ENCODE measurements at regions not wholly inside any gene's neighbourhood (a gene's known extent, or its start where the extent isn't known, plus 50 kb on each side); places are given as distances from the start of the nearest gene placed in this dataset.

DNA sequence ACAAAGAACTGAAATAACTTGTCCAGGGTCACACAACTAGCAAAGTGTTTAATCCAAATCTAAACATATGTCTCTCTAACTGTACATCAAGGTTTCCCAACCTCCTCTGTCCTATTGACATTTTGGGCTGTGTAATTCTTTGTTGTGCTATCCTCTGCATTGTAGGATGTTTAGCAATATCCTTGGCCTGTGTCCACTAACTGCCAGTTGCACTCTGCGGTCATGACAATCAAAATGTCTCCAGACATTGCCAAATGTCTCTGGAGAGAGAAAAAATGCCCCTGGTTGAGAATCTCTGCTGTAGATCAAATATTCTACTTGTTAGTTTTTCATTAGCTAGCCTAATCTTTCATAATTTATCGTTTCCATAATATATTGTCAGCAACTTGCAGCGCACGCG lies 353.4 kb upstream of the NEGR1 start:
- peak; percentile 20 for DNase-seq

DNA sequence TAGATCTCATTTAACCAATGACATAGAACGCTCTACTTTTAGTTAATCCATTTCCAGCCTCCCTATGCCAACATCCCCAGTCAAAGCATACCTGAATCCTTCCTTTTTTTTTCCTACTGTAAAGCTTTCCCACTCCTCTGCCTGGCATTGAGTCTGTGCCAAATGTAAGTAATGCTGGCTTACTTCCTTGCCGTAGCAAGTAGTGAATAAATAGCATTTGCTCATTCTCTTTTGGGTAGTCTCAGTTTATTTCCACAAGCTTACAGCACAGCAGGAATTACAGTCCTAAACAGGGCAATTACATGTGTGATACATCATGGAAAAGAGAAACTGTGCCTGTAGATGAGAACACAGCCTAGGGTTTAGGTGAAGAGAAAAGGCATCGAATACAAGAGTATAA lies 352.6 kb upstream of the NEGR1 start:
- no peak for DNase-seq

DNA sequence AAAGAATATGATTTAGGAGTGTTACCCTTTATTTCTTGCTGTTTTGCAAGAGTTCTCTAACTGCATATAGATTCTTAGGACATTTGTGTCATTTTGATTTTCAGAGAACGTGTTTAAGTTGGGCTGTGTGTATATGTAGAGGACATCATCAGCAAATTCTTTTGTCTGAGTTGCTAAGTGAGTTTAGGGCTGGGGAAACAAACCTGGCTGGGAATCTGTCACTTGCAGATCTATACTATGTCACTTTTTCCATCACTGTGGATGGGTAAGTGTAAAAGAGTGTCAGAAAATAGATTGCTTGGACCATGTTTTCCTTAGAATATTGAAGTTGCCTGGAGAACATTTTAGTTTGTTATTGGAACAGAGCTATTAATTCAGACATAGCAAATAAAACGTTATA lies 349.1 kb upstream of the NEGR1 start:
- DNase-seq, result no peak

DNA sequence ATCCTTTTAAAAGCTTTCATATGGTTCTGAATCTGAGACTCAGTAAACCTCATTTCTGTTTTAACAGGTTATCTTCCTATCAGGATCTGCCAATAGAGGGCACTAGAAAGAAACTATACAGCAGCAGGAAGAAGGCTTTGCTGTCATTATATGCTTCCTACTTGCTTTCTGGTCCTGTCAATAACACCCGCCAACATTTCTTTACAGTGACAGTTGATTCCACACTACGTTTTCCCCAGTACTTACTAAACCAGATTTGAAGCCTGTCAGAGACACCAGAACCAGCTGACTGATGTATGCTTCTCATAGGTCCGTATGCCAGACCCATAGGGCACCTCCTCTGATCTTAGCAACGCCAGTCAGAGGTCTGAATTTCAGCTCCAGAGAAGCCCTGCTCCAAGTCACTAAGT lies 341.0 kb upstream of the NEGR1 start:
- peak; percentile 46 for DNase-seq

DNA sequence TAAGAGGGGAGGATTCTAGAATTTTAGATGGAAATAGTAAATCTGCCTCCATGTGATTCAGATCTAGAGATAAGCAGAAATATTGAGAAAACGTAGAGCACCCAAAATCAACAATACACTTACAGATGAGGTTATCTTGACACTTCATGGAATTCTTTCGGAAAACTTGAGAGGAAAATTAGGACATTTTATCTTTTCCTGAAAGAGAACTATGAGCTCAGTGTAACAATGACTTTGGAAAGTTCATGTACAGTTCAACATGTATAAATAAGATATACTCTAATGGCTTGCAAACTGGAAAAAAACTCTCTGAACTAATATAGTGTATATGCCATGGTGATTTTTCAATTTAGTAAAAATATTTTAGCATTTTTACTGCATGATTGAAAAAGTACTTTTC lies 338.1 kb upstream of the NEGR1 start:
- no peak for DNase-seq

DNA sequence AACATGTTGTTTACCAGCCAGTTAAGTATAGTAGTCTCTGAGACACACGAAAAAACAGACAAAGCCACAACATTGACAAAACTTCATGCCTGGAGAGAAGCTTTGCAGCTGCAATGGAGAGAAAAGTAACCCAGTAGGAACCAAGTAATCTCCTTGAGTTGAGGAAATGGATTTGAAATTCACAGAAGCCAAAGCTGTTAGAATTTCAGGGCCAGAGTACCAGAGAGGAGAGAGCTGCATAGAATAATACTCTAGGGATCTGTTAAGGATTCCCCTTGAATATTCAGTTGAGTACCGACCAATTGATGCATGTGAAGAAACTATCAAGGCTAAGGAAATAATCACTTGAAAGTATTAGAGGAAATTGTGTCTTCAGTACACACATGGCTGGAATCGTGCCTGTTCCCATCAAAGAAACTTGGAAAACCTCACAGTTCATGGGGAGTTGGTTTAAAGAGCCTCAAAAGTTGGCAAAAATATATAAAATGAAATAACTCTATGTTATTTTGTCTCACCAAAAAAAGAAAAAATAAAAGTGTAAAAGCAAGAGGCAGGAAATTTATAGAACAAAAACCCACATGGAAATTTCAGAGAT lies 324.0 kb upstream of the NEGR1 start:
- no peak for DNase-seq

DNA sequence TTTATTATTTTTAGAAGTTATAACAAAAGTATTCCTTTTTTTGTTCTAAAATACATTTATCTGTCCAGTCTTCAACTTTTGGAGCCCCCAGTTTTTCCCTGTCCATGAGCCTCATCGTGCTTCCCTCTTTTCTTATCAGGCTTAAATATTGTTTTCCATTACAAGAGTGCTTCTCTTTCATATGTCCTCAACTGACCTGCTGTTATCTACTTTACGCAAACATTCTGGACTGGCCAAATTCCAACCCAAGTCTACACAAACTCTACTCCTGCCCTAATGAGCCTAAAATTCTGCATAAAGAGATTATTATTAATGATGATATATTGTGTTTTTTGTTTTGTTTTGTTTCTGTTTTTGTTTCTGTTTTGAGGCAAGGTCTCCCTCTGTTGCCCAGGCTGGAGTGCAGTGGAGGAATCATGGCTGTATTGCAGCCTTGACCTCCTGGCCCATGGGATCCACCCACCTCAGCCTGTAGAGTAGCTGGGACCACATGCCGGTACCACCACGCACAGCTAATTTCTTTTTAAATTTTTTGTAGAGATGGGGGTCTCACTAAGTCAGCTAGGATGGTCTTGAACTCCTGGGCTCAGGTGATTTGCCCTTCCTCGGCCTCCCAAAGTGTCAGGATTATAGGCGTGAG lies 318.8 kb upstream of the NEGR1 start:
- DNase-seq, result no peak

DNA sequence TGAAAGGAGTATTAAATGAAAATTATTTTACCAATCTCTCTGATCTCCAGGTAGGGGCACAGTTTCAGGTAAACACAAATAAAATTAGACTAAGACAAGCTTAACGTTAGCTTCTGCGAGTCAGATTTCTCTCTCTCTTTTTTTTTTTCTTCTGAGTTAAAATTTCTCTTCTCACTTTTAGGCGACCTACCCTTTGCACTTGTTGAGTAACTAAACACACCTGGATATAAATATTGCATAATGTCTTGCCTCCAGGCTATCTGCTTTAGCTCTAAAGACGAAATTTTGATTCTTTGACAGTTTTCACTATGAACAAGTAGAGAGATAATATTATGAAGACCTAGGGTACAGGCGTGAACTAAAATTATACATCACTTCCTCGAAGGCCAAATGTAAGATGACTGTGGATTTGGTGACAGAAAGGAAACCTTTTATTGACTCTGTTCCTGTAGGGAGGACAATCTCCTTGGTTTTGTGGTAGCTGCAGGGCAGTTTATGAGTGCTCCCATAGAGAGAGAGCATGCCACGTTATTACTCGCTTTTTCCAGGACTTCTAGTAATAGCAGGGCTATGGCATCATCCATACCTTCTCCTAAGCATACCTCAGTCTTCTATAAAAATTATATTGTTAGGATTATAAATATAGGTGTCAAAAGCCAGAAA lies 303.8 kb upstream of the NEGR1 start:
- no peak for DNase-seq

DNA sequence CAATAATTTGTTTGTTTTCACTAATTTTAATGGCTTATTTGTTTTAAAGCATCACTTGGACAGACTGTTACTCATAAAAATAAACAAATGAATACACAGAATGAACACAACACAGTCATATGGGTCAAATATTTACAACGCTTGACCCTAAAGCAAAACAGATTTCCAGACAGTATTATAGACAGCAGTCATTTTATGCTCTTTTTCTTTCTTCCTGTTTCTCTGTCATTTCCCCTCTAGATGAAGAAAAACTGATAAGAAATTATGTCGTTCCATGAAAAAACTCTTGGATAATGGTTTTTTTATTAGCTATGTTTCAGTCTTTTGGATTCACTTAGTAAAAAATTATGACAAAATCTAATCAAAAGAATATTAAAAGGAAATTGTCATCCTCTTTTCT lies 297.3 kb upstream of the NEGR1 start:
- no peak for DNase-seq

DNA sequence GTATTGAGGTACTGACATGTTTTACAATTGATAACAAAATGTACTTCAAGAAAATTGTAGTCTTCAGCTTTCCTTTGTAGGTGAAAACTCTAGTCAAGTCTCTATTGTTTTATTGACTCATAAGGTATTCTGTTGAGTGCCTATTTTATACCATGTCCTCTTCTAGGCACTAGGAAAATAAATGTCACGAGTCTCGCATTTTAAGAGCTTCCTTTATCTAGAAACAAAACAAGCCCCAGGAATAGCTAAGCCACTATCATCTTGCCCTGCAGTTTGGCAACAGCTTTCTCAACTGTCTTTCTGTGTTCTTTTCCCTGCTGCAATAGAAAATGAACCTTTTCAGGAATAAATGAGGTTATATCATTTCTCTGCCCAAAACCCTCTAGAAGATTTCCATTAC lies 288.5 kb upstream of the NEGR1 start:
- no peak for DNase-seq

DNA sequence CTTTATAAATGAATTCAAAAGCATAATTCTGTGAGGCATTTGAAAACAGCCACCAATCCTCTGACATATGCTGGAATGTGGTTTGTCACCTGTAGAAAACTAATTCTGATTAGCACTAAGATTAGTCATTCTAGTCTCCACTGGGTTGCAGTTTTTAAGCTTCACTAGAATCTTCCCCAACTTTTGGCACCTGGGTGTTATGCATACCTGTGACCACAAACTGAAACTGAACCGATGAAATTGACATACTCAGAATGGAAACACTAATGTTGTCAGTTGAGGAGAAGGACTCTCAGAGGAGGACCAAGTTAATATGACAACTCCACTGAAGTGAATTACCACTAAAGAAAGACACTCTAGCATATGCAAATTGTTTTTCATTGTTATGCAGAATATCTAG lies 285.8 kb upstream of the NEGR1 start:
- no peak for DNase-seq

DNA sequence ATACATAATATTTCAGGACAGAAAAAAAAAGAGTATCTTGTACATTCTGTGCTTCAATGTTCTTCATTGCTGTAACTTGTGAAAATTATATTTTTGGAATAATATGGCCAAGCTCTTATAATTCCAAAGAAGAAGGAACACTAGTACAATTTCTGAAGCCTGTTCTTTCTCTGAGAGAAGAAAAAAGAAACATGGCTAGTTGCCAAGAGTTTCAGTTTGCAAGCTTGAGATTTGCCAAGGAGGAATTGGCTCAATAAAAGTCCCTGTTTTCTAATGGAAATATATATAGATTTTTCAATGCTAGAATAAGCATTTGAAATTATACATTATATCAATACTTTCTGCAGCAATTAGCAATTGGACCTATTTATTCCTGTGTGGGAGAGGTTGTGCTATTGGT lies 285.2 kb upstream of the NEGR1 start:
- DNase-seq, result peak; percentile 15

DNA sequence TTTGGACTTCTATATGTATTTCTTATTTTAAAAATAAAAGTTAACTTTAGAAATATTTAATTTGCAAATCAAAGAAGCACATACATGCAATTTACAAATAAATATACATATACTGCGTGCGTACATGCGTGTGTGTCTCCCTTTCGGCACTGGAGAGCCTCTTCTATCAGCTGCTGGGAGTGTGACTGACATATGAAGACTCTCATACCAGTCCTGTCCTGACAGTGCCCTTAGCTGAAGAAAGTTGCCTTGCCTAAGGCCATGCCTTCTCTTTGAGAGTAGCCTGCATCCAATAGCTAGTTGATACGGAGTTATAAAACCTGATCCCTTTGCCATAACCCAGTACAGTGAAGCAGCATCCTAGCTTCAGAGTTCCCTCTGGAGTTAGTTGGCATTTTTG lies 282.4 kb upstream of the NEGR1 start:
- DNase-seq, result no peak

DNA sequence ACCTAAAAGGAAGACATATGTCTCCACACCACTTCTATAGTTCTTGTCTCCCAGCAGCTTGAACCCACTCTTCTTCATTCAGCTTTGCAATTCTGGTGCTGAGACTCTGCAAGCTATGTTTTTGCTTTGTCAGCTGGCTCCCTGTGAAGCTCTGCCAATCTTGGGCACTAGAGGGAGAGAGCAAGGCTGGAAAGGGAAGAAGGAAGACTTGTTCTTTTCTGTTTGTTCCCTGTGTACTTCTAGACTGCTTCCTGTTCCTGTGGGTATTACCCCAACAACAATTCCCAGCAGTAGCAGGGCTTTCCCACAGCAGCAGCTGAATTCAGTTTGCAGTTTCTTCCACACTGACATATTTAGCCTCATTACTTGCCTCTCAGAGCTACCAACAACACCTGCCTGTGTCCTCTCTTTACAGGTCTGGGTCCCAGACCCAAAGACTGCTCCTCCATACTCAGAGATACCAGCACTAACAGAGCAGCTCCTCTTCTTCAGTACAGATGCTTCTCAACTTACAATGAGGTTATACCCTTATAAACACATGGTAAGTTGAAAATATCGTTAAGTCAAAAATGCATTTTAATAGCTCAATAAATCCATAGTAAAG lies 275.2 kb upstream of the NEGR1 start:
- DNase-seq, result peak; percentile 8

DNA sequence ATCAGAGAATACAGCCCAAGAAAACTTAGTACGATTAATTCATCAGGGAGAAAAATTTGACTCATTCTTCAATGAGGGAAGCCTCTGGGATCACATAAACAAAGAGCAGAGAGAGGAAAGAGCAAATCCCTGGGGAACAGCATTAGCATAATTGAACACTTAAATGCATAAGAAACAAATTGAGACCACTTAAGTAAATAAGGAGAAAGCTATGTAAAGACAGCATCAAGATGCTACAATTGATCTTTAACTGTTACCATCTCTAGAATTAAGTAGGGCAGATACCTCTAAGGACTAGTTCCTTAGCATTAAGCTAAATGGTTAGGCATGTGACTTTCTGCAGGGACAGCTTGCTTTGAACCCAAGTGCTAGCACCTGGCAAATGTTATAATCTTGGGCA lies 265.1 kb upstream of the NEGR1 start:
- DNase-seq, result peak; percentile 4

DNA sequence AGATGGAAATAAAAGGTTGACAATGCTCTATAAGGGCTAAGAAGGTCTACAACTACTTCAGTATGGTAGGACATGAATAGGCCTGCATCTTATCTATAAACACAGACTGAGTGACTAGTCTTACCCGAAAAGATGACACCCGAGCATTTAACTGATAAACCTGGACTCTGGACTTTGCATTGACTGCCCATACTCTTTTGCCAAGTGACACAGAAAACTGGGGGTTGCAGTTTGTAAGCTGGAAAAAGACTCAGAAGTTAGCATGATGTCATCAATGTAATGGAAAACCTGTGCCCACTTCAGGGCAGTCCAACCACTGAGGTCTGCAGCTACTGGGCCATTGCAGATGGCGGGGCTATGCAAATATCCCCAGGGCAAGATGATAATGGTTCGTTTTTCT lies 258.3 kb upstream of the NEGR1 start:
- DNase-seq, result no peak

DNA sequence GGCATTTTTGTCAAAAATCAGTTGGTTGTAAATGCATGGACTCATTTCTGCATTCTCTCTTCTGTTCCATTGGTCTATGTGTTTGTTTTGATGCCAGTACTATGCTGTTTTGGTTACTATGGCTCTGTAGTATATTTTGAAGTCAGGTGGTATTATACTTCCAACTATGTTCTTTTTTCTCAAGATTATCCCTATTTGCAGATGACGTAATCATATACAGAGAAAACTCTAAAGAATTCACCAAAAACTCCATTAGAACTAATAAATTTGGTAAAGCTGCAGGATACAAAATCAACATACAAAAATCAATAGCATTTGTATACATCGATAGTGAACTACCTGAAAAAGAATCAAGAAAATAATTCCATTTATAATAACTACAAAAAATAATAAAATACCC lies 253.1 kb upstream of the NEGR1 start:
- DNase-seq, result no peak

DNA sequence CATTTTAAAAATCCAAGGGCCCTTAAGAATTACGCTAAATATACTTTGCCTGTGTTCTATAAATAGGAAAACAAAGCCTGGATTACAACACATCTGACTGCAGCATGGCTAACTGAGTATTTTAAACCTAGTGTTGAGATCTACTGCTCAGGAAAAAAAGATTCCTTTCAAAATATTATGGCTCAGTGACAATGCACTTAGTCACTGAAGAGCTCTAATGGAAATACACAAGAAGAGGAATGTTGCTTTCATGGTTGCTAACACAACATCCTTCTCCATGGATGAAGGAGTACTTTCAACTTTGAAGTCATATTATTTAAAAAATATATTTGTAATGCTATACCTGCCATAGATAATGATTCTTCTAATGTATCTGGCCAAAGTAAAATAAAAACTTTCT lies 248.3 kb upstream of the NEGR1 start:
- DNase-seq, result no peak

DNA sequence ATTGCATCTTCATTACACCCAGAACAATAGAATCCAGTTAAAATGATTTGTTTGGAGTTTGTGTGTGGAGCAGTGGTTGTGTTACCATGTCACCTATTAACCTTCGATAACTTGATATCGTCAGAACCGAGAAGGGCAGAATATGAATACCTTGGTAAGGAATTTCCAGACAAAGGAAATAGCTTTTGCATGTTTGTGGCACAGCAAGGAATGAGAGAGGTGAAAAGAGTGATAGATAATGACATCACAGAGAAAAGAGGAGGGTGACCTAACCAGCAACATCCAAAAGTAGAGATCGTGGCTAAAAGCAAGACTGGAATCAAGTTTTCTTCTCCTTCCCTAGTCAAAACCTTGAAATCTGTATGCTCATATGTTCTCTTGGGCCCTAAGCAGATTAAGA lies 244.6 kb upstream of the NEGR1 start:
- peak; percentile 21 for DNase-seq

DNA sequence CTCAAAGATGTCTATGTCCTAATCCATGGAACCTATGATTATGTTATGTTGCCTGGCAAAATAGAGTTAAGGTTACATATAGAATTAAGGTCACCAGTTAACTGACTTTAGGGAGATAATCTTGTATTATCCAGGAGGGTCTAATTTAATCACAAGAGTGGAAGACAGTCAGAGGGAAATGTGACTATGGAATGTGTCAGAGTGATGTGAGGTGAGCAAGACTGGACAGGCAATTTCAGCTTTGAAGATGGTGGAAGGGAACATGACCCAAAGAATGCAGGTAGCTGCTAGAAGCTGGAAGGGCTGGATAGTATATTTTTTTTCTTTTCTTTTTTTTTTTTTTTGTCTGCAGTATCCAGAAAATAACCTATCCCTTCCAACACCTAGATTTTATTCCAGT lies 241.7 kb upstream of the NEGR1 start:
- no peak for DNase-seq

DNA sequence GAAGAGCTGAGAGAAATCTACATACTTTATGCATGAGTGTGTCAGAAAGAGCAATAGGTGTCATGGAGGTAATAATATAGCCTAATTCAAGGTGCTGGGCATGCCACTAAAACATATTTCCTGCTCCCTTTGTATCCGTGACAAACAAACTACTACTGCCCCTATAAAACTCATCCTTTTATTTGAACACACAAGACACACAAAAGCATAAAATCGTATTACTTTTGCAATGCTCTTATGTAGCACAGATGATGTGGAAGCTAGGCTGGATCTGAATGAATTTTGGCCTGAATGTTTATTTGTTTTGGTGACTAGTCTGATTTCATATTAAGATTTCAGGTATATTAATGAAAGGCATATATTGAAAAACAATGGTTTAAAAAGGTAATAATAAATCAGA lies 239.3 kb upstream of the NEGR1 start:
- no peak for DNase-seq

DNA sequence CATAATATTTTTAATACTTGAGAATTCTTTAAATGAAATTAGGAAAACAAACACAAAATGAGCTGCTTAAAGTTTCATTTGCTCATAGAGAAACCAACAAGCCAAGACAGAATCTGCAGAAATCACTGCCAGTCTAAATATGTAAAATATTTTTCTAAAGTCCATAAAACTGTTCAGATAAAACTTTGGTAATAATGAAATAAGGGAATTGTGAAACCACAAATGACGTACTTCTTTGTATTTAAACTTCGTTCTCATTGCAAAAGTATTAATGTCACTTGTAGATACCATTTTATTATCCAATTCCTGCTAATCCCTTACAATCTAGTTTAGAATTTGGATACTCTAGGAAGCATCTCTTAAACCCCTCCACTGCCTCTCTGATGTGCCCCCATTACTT lies 234.5 kb upstream of the NEGR1 start:
- no peak for DNase-seq

DNA sequence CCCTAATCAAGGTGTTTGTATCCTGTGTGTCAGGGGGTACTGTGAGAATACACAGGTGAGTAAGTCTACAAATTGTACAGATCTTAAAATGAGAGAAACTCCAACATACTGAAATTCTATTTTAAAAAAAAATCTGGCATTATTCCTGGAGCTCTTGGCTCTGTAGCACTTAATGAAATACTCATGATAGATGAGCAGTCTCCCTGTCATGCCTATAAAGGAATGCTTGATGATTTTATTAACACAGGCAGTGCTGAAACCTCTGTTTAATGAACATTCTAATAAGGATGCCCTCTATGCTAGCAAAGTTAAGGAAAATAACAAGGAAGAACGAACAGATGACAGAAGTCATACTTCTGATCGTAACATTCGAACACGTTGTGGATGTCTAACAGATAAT lies 233.9 kb upstream of the NEGR1 start:
- DNase-seq, result peak; percentile 4

DNA sequence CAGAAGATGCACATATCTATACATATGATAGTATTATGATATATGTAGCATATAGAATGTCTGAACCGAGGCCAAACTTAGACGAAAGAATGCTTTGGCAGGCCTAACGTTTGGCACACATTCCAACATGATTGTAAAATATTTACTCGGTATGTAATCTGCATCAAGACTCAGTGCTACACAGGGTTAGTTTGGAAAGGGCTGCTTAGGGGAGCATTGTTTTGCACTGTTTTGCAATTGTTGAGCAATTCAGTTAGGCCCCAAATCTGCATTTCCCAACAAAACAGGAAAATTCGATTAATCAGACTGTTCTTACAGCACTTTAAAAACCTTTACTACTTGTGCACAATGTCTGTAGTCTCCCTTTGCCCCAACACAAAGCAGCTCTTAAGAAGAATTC lies 216.0 kb upstream of the NEGR1 start:
- peak; percentile 46 for DNase-seq

Data from fibroblast of skin of abdomen (primary cell).